ENCODE measurements at regions not wholly inside any gene's neighbourhood (a gene's known extent, or its start where the extent isn't known, plus 50 kb on each side); places are given as distances from the start of the nearest gene placed in this dataset.

GRCh38 chr15:70424937-70425411, 327.3 kb upstream of the TLE3 start:
- Histone ChIP-seq H3K9me2 (ENCODE audit: insufficient read depth, low read length) (no peaks in the 10 kb centered on the region), H3K27ac (ENCODE audit: low read length) (no peak overlapping the region), H3K4me3 (ENCODE audit: low read length) (no peak overlapping the region), H4K20me1 (ENCODE audit: insufficient read depth) (no peaks in the 10 kb centered on the region), H3K9me3 (ENCODE audit: low read length) (peaks cover 4% of the 10 kb centered on the region), H2AFZ (ENCODE audit: low read depth, low read length) (no peak overlapping the region), H3F3A (ENCODE audit: insufficient read depth, low read length, poor library complexity, severe bottlenecking) (no peaks in the 10 kb centered on the region), H3K4me2 (ENCODE audit: low read length) (no peak overlapping the region), H3K36me3 (ENCODE audit: insufficient read depth, low read length) (no peaks in the 10 kb centered on the region), H3K9ac (ENCODE audit: low read length) (no peak overlapping the region), H3K27me3 (ENCODE audit: insufficient read depth, low read depth, low read length) (no peaks in the 10 kb centered on the region), H3K79me2 (replicated peaks; ENCODE audit: insufficient read depth, low read length) (no peaks in the 10 kb centered on the region)
- TF ChIP-seq CTCF (IDR thresholded peaks at IDR 0.05; ENCODE audit: poor library complexity, severe bottlenecking) (no peak), RAD21 (conservative IDR thresholded peaks at IDR 0.05) (no peak), EZH2 (IDR thresholded peaks at IDR 0.05; ENCODE audit: borderline replicate concordance, insufficient read depth, low read length, poor library complexity, severe bottlenecking) (no peak), REST (IDR thresholded peaks at IDR 0.05; ENCODE audit: borderline replicate concordance) (no peak), MXI1 (conservative IDR thresholded peaks at IDR 0.05; ENCODE audit: poor library complexity, severe bottlenecking) (no peak), TAF1 (IDR thresholded peaks at IDR 0.05; ENCODE audit: low read depth) (no peak), SMC3 (conservative IDR thresholded peaks at IDR 0.05; ENCODE audit: poor library complexity) (no peak), POLR2AphosphoS5 (IDR thresholded peaks at IDR 0.05) (no peak), EP300 (conservative IDR thresholded peaks at IDR 0.05; ENCODE audit: poor library complexity, severe bottlenecking) (no peak)

GRCh38 chr15:70423267-70423666, 325.6 kb upstream of the TLE3 start:
- no peak for TF ChIP-seq MXI1 (conservative IDR thresholded peaks at IDR 0.05; ENCODE audit: poor library complexity, severe bottlenecking)
- TF ChIP-seq REST (IDR thresholded peaks at IDR 0.05; ENCODE audit: borderline replicate concordance): no peak
- no peak for TF ChIP-seq EP300 (conservative IDR thresholded peaks at IDR 0.05; ENCODE audit: poor library complexity, severe bottlenecking)
- no peak for TF ChIP-seq RAD21 (conservative IDR thresholded peaks at IDR 0.05)
- no peak for TF ChIP-seq CTCF (IDR thresholded peaks at IDR 0.05; ENCODE audit: poor library complexity, severe bottlenecking)
- TF ChIP-seq SMC3 (conservative IDR thresholded peaks at IDR 0.05; ENCODE audit: poor library complexity): no peak
- no peak for TF ChIP-seq TAF1 (IDR thresholded peaks at IDR 0.05; ENCODE audit: low read depth)
- TF ChIP-seq POLR2AphosphoS5 (IDR thresholded peaks at IDR 0.05): no peak
- no peak for TF ChIP-seq EZH2 (IDR thresholded peaks at IDR 0.05; ENCODE audit: borderline replicate concordance, insufficient read depth, low read length, poor library complexity, severe bottlenecking)
- no peaks in the 10 kb centered on the region for H3K27me3 ChIP-seq (ENCODE audit: insufficient read depth, low read depth, low read length)

More at GRCh38 chr15:70423267-70423666, 325.6 kb upstream of the TLE3 start:
- Histone ChIP-seq H3K9ac (ENCODE audit: low read length) (no peak overlapping the region), H3K9me2 (ENCODE audit: insufficient read depth, low read length) (no peaks in the 10 kb centered on the region), H4K20me1 (ENCODE audit: insufficient read depth) (no peaks in the 10 kb centered on the region), H3K9me3 (ENCODE audit: low read length) (no peaks in the 10 kb centered on the region), H3K27ac (ENCODE audit: low read length) (no peak overlapping the region), H2AFZ (ENCODE audit: low read depth, low read length) (no peak overlapping the region), H3K4me3 (ENCODE audit: low read length) (no peak overlapping the region), H3F3A (ENCODE audit: insufficient read depth, low read length, poor library complexity, severe bottlenecking) (no peaks in the 10 kb centered on the region), H3K36me3 (ENCODE audit: insufficient read depth, low read length) (no peaks in the 10 kb centered on the region), H3K4me2 (ENCODE audit: low read length) (no peak overlapping the region), H3K79me2 (replicated peaks; ENCODE audit: insufficient read depth, low read length) (no peaks in the 10 kb centered on the region)

All from neural cell (in vitro differentiated cells).